Cardiac septum (tissue), 1 donor: ENCODE measurements at regions not wholly inside any gene's neighbourhood (a gene's known extent, or its start where the extent isn't known, plus 50 kb on each side); places are given as distances from the start of the nearest gene placed in this dataset.
"Not testable (repeated sequence)": the region's sequence is repeated elsewhere in the genome, so short reads cannot be mapped to it uniquely, and the experiment has no call there.

ENCODE experiments used
- DNase-seq: peaks from one replicate; pipeline ENCODE4 v3.0.0-alpha.2; 2020; ENCODE audit warnings: low spot score
- intact Hi-C: fragments of 100-400 bp; cut with DNase I; formaldehyde crosslinking; loops from one replicate; pipeline ENCODE4 v1.14.0; 2022
- donor health status: DM: no; HTN: no; CAD: no.

DNA sequence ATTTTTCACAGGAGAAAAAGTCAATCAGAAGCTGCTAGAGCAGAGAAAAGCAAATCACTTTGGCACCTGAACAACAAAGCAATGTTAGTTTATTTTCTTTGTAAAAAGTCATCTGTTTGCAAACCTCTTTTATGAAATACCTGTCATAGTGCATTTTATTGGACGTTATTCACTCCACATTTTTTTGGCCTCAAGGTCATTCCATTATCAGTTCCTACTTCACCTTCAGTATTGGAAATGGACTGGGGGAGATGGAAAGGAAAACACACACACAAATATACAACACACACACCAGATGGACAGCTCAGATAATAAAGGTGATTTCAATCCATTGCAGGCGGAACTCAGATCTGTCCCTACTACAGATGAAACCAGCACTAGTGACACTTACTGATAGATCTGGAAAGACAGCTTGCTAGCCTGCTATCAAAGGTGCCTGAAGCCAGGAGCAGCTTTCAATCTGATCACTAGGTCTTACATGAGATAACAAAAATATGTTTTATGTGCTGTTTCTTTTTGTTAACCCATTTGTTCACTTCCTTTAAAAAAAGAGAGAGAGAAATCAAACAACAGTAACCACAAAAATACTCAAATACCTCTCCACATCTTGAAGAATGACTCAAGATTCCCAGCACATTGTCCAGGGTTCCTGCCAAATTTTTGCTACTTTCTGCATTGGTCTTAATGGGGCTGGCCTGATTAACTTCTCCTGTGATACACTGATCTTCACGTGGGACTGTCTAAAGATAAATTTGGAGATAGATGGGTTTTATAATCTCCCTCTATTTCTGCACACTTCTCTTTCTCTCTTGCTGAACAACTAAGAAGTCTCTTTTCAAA is 844.3 kb upstream of the TENM4 start:
- intact Hi-C loops, result no loop called here
- DNase-seq, result no peak

DNA sequence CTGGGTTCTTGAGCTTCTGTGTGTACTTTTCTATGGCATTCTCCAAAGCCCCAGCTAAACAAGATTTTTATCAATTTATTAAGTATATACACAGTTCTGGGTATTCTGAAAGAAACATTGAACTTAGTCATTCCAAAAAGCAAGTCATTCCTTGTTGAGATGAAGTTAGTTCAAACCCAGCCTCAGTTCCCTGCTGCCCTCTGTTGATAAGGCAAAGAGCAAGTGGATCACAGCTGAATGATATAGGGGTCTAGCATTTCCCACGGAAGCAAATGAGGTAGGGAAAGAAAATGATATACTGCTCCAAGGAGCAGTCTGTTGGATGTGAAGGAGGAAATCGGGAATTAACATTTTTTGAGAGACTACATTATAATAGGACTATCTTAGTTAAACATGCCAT is 841.8 kb upstream of the TENM4 start:
- DNase-seq, result no peak
- intact Hi-C loops, result no loop called here

DNA sequence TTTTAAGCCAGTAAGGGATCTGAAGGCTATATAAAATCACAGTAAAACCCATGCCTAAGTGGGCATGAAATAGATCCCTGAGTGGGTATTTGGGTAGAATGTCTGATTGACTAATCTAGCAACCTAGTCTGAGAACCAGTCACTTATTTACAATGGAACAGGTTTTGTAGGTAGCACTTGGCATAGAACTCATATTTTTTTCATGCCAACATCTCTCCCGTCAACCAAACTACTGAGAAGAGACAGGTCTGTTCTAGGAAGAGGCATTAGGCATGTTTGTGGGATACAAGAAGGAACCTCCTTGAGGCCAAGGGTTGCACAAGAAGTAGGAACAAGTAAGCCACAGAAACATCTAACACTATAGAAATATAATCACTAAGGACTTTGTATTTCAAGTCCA is 840.4 kb upstream of the TENM4 start:
- intact Hi-C loops, result no loop called here
- DNase-seq, result no peak

DNA sequence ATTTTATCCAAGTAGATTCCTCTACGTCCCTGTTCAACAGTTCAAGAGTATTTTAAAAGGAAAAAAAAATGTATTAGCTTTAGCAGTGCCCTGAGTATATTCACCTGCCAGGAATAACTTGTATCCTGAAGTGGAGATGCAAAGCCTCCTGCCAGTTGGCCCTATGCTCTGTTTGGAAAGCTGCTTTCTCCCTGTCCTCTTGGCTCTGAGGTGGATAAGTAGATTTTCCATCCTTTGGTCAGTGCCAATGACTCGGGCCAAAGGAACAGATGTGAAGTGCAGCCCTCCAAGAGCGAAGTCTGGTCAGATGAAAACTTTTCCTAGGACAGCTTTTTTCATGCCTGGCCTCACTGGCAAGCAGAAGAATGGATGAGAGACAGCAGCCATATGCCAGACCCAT is 839.9 kb upstream of the TENM4 start:
- intact Hi-C loops, result no loop called here
- DNase-seq, result no peak

DNA sequence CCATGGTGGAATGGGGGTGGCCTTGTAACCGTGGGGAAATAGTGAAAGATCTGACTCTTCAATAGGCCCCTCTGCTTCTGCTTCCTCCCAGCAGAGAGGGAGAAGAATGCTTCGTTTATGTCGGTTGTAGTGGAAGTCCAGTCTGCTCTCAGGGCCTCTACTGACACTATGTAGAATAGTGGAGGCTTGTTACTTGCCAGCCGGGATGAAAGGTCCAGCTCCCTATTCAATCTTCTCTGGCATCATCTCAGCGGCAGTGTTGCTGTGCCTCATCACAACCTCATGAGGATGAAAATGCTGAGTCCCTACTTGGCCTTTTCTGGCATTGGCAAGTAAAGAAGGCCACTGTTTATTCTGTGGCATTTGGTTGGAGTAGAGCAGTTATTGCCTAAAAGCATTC is 820.9 kb upstream of the TENM4 start:
- no peak for DNase-seq
- intact Hi-C loops, result no loop called here

DNA sequence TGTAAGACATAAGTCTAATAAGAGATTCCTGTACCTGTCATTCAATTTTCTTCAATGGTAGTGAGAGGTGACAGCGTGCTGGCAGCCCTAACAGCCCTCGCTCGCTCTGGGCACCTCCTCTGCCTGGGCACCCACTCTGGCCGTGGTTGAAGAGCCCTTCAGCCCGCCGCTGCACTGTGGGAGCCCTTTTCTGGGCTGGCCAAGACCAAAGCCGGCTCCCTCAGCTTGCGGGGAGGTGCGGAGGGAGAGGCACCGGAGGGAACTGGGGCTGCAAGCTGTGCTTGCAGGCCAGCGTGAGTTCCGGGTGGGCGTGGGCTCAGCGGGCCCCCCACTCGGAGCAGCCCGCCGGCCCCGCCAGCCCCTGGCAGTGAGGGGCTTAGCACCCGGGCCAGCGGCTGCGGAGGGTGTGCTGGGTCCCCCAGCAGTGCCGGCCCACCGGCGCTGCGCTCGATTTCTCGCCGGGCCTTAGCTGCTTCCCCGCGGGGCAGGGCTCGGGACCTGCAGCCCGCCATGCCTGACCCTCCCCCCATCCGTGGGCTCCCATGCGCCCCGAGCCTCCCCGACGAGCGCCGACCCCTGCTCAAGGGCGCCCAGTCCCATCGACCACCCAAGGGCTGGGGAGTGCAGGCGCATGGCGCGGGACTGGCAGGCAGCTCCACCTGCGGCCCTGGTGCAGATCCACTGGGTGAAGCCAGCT is 816.6 kb upstream of the TENM4 start:
- intact Hi-C loops, DNase-seq: not testable (repeated sequence)

DNA sequence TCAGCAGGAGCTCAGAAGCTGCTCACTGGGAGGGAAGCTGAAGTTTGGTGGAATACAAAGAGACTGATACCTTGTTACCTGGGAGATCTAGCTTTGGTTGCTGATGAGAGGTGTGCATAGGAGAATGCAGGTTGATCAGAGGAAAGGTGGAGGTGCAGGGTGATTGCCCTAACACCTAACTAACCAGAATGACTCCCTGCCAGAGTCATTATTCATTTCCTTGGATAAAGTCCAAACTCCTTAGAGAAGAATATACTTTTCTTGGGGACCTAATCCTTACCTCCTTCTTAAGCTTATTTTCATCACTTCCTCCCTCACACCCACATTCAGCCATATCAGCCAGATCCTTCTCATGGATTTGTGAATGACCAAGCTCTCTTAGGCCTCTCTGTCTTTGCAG is 814.2 kb upstream of the TENM4 start:
- DNase-seq, result no peak
- intact Hi-C loops, result no loop called here

DNA sequence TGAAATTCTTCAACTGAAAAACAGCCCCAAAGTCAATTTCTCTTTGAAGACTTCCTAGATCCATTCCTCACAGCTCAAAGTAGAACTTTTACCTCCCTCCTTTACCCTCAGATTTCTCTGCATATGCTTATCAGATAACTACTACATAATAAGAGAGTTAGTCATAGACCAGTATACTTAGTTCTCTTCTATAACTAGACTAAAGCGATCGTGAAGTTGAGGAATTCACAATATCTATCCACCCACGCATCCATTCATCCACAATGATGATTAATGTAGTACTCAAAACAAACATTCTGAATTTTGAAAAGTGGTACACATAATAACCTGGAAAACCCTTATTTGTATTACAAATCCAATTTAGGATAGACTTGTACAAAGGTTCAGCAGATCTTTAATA is 800.9 kb upstream of the TENM4 start:
- DNase-seq, result no peak
- intact Hi-C loops, result no loop called here

DNA sequence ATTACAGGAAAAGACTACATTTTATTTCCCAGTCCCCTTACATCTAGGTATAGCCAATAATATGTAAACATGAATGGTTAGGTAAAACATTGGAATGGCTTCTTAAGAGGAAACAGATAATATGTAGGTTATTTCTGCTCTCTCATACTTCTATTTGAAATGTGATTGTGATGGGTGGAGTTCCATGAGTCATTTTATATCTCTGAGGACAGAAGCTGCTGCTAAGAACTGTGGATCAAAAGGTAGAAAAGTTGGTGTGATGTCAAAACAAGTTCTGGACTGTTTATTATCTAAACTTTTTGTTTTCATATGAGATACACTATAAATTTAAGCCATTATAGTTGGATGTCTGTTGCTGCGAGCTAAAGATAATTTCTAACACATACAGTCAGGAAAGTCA is 799.4 kb upstream of the TENM4 start:
- intact Hi-C loops, result no loop called here
- no peak for DNase-seq

DNA sequence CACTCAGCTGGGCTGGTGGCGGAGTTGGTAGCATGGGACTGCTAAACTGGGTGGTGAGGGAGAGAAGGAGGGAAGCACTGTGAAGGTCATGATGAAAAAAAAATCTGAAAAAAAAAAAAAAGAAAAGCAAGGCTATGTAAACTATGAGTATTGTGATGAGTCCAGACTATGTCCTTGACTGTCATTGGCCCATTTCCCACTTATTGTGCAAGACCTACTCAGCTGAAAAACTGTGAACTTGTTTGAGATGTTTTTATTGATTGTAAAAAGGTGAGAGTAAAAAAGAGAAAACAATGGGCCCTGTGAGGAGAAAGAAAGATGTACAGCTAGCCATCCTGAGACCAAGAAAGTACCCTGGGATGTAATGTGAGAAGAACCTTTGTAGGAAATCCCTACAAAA is 798.4 kb upstream of the TENM4 start:
- intact Hi-C loops, result no loop called here

DNA sequence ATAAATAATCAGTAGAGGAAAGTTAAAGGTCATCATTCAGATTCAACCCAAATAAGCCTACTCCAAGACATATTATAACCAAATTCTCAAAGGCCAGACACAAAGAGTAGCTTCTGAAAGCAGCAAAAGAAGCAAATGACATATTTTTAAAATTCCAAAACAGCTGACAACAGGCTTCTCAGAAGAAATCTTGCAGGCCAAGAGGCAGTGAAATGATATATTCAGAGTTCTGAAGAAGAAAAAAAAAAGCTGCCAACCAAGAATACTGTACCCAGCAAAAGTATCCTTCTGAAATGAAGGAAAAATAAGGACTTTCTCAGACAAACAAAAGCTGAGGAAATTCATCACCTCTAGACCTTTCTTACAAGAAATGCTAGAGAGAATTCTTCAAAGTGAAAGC is 787.1 kb upstream of the TENM4 start:
- intact Hi-C loops, result no loop called here
- DNase-seq, result no peak

More for the DNA sequence above, 798.4 kb upstream of the TENM4 start:
- DNase-seq, result no peak

DNA sequence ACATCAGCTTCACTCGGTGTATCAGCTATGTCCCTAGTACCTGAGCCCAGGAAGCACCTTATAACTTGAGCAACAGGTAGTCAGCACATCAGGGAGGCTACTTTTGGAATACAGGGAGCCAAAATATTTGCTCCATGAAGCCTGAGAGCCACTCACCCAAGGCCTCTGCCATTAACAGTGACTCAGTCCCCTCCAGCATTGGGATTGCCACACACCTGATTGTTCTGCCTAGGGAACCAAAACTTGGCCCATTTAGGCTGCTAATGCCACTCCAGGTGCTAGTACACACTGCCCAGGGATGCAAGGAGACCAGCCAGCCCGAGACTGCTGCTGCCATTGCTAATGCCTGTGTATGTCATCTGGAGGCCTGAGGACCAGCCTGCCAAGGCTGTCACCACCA is 773.6 kb upstream of the TENM4 start:
- intact Hi-C loops, result no loop called here
- DNase-seq, result no peak

DNA sequence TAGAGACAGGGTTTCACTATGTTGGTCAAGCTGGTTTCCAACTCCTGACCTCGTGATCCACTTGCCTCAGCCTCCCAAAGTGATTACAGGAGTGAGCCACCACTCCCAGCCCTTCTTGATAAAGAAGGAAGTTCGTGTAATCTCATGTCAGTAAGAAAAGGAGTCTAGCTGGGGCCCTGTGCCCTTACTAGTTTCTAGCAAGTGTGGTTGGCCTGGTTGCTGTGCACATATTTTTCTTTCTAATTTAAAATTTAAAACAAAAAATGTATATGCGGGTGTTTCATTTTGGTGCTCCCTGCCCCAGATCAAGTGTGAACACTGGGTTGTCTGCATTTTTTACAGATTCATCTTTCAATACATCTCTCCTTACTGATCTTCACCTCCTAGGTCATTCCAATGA is 770.8 kb upstream of the TENM4 start:
- intact Hi-C loops, result no loop called here

DNA sequence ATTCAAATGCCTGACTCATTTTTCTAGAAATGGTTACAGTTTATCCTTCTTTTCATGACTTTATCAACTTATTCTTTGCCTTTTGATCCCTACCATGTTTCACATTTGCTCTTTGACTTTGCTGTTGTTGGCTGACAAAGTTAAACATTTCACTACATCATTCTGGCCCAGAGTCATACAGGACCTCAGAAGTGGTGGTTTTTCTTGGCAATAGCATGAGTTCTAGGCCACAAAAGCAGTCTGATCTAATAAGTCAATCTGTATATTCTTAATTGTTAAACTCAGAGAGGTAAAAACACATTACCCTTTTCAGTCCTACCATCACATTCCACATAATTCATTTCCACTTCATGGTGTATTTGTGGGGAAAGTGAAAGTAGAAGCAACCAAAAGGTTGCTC is 763.2 kb upstream of the TENM4 start:
- intact Hi-C loops, result no loop called here
- no peak for DNase-seq

More for the DNA sequence above, 770.8 kb upstream of the TENM4 start:
- DNase-seq, result no peak

DNA sequence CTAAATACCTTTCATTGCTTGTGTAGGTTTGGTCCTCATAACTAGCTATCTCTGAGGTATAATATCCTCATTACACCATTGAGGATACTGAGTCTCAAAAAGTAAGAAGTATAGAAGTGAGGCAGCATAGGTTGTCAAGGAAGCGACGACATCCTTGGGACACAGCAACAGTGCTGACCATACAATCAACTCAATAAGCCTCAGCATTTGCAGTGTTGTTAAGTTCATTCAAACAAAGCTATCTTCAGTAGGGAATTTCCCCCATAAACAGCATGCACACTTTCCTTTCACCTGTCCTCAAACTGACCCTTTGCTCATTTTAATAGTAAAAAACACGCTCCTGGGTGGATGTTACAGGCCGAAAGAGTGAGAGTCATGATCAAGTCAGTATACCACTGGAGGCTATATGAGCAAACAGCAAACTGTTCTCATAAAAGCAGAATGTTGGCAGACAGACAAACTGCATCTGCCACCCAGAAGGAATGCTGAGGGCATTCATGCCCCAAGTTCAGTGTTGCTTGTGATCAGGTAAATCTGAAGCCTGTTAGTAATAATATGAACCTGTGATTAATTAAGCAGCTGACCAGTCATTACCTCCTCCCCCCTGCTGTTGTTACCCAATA is 756.2 kb upstream of the TENM4 start:
- intact Hi-C loops, result no loop called here

DNA sequence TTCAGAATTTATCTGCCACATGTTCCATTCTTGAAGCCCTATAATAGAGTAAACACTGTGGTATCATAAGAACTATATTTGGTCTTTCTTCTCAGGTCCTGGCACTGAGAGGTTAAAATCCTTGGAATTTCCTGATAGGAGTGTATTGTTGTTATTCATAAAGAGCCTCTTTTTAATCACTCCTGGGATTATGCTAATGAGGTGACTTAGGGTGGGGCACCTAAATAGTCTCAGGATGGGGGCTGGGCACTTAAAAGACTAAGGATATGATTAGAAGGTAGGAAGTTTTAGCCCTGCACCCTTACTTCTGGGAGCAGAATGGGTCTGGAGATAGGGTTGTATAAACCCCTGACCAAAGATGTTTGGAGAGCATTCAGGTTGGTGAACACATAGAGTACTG is 755.2 kb upstream of the TENM4 start:
- no peak for DNase-seq
- intact Hi-C loops, result no loop called here

More for the DNA sequence above, 756.2 kb upstream of the TENM4 start:
- no peak for DNase-seq

DNA sequence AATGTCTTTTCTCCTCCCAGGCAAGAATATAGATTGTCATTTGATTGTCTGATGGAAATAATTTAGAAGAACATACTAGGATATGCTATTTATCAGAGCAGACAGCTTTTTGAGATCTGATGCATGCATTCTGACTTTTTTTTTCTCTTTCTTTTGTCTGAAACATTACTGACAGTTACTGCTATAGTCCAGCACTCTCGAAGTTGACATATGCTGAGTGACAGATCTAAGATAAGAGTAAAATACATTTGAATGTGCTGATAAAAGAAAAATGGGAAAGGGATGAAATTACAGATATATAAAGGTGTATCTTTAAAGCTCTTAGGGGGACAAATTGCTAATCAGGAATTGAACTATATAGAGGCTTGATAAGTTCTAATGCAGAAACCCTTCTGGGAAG is 753.8 kb upstream of the TENM4 start:
- intact Hi-C loops, result no loop called here
- no peak for DNase-seq

DNA sequence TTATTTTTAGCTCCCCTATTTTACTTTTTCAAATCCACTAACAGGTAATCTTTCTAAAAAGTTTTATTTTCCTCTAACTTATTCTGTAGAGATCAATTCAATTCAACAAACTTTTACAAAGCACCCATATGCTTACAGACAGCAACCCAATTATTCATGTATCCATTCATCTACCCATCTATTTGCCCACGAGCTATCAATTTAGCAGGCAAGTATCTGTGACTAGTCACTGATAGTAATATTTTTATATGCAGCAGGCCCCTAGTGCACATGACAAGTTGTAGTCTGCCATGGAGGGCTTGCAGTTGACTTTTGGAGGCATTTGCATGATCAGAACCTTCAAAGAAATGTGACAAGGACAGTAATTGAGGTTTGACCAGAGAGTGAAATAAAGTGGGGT is 753.2 kb upstream of the TENM4 start:
- no peak for DNase-seq

DNA sequence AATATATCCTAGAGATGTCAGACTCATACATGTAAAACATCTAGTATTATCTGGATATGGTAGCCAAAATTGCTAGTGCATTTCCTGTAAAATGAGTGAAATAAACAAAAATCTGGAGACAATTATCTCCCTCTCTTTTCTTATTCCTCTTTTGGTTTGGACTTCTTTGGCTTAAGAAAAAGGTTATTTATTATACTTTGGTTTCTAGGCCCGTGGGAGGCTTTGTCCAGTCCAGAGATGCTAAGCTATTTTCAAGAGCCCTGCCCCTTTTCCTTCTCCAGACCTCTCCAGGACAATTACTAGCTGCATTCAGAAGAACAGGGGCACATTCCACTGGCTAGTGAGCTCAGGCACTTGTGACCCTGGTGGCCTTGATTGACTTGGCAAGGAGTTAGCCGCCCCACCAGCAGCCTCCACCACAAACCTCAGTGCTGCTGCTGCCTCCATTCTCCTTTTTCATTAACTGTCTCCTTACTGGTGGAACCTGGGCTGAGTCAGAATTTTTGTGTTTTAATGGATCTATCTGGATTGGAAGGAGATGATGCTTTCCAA is 747.3 kb upstream of the TENM4 start:
- no peak for DNase-seq
- intact Hi-C loops, result no loop called here

More for the DNA sequence above, 753.2 kb upstream of the TENM4 start:
- intact Hi-C loops, result no loop called here

DNA sequence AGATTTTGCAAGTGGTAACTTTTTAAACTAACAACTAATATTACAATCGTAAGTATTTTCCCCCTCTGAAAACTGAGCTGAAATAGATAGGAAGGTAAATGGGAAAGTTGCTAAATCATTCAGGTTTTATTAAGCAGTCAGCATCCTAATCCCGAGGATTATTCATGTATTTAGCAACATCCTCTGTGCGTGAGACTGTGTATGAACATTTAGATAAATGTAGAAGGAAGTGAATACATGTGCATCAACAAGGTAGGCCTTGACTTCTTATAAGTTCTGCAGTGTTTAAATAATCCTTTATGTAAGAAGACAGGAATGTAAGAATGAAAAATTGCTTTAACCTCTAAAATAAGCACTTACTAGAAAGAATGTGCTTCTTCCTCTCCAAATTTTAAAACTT is 745.9 kb upstream of the TENM4 start:
- DNase-seq, result no peak
- intact Hi-C loops, result no loop called here

DNA sequence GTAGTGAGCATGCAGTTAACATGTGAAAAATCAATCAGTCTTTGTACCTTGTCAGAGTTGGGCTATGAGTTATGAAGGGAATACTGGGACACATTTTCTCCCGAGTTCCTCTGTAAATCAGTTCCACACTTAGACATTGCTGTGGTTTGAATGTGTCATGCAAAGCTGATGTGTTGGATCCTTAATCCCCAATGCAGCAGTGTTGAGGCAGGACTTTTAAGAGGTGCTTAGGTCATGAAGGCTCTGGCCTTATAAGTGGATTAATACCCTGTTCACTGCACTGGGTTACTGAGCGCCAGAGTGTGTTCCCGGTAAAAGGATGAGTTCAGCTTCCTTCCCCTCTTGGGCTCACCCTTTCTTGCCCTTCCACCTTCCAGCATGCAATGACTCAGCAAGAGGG is 742.1 kb upstream of the TENM4 start:
- DNase-seq, result no peak
- intact Hi-C loops, result no loop called here
